EL (cell line): ENCODE measurements at regions not wholly inside any gene's neighbourhood (a gene's known extent, or its start where the extent isn't known, plus 50 kb on each side); places are given as distances from the start of the nearest gene placed in this dataset.
"Not testable (repeated sequence)": the region's sequence is repeated elsewhere in the genome, so short reads cannot be mapped to it uniquely, and the experiment has no call there.

Experiments
- DNase-seq: peaks from one replicate; pipeline ENCODE4 v3.0.0-alpha.2; 2016

DNA sequence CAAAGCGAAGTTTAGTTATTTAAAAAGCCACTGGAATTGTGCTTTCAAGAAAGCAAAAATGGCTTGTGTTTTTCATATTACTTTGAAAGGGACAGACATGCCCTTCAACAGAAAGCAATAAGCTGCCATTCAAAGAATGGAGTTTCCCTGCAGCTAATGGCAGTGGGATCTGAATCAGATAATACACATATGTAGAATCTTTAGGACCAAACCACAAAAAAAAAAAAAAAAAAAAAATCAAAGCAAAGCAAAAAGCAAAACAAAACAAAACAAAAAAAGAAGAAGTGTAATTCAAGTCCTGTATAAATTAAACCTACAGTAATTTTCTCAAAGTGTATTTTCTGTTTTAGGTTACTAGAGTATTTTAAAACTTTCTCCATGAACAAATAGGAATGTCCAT, 63.6 kb upstream of the ZNF217 start:
- no peak for DNase-seq

DNA sequence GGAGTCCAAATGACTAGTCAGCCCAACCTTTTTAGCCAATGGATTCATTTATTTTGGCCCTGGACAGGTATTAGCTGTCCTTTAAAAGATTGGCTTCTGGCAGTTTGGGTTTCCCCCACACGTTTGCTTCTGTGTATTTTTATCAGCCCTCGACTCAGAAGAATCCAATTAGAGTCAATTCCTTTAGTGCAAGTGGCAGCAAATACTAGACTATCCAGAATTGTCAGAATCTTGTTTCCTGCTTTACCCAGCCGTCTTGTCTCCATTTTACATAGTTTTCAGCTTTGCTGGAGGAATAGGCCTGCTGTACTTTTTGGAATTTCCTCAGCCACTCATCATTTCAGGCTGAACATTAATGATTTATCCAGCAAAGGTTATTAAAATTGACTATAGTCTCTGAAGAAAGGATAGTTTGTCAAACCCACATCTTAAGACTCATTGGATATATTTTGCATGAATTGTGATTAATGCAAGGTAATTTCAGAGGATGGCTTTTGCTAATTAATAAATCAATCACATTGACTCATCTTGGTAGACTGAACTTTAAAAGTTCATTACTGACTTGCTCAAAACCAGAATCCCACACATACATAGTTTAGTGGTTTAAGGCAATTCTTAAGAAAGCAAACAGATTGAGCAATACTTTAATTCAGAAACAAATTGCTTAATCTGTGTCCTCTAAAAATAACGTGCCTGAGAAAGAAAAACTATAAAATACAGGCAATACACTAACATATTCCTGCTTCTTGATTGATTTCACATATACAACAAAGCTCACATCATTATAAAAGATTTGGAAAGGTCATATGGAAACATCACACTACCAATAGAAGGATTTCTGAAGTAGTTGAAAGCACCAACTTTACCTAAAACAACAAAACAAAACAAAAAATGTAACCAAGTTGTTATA, 62.9 kb upstream of the ZNF217 start:
- DNase-seq: peak; percentile 59

DNA sequence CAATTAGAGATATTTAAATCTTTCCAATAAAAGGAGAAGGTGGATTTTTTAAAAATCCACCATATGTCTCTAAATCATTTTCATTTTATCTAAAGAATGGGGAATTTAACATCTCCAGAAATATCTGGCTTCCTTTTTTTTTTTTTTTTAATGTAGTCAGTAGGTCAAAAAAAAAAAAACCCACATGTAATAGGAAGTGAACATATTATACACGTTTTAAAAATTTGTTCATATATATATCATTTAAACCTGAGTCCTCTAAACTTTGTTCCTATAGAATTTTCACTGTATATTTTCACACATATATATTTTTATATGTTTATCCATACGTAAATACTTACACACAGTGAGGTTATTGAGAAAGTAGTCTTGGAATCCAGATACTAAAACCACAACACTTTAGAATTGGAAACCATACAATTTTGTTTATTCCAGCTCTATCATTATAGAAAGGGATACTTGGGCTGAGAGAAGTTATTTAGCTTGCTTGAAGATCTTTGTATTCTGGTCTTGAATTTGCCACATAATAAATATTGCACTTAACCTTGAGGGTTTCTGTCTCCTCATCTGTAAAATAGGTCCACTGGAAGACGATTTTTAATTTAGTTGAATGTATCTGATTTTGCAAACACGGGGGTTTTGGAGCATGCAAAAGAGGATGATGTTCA, 62.1 kb upstream of the ZNF217 start:
- peak; percentile 43 for DNase-seq

DNA sequence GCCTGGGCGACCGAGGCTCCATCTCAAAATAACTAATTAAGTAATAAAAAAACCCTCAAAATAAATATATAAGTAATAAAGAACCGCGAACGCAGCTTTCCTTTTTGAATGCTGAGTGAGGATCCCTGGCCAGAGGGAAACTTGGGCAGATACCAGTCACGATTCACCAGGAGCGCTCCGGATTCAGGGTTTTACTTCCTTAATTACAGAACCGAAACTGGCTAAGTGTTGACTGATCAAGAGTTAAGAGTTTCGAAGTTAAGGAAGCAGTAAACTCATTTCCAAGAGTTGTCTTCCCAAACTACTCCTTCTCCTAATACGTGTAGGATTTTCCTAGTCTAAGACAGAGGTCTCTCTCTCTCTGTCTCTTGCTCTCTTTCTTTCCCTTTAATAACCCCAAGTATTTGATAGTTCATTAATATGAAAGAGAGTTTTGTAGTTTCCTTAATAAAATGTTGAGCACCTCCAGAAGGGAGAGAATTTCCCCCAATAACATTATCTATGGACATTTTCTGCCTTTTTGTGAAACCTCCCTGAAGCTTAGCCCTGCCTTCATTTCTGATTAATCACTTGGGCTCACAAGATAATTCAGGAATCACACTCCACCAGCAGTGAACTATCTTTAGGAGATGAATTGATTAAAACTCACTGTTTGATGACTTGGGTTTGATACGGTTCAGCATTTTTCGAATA, 61.4 kb upstream of the ZNF217 start:
- no peak for DNase-seq

DNA sequence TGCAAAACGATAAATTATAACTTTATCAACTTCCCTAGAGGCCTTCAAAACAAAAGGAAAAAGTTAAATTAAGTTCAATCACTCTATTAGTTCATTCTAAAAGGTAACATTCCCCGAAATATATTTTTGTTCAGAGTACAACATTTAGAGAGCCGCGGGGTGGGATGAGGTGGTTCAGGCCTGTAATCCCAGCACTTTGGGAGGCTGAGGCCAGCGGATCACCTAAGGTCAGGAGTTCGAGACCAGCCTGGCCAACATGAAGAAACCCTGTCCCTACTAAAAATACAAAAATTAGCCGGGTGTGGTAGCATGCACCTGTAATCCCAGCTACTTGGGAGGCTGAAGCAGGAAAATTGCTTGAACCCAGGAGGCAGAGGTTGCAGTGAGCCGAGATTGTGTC, 60.9 kb upstream of the ZNF217 start:
- DNase-seq: not testable (repeated sequence)

DNA sequence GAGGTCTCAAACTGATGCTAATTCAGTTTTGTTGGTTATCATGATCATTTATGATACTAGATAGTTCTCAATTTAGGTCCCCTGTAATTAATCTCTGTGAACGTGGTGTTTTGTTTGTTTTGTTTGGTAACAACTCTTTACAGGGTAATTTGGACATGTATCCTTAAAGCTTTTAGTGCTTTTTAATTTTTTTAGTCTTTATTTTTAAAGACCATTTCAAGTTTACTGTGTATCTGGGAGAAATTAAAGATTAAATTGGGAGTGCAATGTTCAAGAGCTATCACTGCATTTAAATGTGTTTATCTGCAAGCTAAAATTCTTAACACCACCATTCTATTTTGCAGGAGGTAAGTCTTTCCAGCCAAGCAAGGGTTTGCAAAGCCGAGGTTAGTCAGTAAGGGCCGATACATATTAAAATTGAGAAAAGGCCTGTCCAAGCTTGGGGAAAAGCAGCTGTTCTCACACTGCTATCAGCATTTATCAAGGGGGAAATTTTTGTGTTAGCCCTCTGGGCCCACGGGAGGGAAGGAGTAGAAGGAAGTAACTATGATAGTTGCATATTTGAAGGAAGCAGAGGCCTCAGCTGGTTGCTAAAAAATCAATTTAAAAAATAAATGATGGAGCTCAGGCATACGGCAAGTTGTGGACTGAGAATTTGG, 59.3 kb upstream of the ZNF217 start:
- DNase-seq: no peak

DNA sequence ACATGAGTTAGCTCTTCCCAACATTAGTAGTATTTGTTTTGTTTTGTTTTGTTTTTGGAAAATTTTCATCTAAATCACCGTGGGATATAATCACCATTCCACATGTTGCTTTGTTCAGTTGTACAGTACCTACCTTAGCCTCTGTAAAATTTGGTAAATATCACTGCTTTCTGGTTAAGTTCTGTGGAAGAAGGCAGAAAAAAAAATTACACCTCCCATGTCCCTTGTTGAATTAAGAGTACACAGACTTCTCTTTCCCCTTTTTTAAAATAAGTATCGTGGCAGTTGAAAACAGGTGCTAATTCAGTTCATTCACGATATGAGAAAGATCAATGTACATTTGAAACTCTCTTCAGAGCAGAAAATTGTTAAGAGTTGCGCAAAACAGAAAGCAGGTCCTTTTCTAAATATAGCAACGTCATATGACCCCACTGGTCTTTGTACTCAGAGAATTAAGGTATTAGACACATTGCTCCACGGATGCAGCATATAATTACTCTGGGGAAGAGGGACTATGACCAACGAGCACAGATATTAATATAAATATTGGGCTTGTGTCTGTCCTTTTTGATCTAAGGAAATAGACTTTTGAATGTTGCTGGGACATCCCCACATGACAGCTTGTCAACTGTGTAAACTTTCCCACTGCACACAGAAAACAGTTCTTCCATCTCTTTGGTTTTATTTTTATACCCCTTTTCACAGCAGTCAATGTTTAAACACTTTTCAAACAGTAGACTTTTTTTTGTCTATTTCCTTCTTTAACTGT, 58.6 kb upstream of the ZNF217 start:
- DNase-seq: no peak

DNA sequence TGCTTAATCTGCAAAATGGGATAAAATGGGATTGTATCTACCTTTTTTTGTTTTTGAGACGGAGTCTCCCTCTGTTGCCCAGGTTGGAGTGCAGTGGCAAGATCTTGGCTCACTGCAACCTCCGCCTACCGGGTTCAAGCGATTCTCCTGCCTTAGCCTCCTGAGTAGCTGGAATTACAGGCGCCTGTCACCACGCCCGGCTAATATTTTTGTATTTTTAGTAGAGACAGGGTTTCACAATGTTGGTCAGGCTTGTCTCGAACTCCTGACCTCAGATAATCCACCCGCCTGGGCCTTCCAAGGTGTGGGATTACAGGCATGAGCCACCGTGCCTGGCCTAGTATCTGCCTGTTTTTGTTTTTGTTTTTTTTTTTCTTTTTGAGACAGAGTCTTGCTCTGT, 55.9 kb upstream of the ZNF217 start:
- DNase-seq: not testable (repeated sequence)

DNA sequence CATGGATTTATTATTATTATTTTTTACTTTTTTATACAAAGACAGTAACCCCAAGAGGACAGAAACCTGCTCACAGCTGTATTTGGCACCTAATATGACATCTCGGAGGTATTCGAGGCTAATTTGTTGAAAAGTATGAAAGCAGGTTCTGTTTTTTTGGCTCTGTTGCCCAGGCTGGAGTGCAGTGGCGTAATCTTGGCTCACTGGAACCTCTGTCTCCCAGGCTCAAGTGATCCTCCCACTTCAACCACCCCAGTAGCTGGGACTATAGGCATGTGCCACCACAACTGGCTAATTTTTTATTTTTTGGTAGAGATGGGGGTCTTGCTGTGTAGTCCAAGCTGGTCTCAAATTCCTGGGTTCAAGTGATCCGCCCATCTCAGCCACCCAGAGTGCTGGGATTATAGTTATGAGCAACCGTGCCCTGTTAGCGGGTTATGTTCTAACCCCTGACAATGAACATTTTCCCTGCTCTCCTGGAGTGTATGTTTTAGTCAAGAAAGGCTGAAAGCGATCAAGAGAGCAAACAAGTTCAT, 53.7 kb upstream of the ZNF217 start:
- no peak for DNase-seq

DNA sequence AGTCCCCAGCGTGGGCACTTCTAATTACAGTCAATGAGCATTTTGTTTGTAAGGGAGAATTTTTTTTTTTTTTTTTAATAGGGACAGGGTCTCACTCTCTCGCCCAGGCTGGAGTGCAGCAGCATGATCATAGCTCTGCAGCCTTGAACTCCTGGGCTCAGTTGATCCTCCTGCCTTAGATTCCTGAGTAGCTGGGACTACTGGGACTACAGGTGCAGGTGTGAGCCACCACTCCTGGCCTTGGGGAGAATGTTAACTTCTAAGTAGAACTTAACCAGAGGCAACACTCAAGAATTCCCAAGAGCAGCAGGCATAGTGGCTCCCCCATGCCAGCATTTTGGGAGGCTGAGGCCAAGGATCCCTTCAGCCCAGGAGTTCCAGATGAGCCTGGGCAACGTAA, 52.9 kb upstream of the ZNF217 start:
- DNase-seq: no peak

DNA sequence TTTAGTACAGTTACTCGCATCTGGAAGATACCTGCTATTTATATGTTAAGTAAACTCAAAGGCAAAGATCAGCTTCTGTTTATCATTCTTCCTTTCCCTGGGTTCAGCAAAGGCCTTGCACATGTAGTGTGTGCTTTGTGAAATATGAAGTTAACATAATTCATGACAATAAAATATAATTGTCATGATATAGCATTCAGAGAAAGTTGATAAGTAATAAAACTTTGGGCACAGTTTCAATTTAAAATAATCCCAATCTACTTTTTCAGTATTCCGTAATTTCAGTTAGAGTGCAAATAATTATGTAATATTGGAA, 51.9 kb upstream of the ZNF217 start:
- no peak for DNase-seq

DNA sequence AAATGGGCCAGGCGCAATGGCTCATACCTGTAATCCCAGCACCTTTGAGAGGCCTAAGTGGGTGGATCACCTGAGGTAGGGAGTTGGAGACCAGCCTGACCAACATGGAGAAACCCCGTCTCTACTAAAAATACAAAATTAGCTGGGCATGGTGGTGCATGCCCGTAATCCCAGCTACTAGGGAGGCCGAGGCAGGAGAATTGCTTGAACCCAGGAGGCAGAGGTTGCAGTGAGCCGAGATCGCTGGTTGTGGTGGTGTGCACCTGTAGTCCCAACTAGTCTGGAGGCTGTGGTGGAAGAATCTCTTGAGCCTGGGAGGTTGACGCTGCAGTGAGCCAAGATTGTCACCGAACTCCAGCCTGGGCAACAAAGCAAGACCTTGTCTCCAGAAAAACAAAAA, 50.5 kb upstream of the ZNF217 start:
- DNase-seq: not testable (repeated sequence)
